GM10248 (cell line): ENCODE measurements at regions not wholly inside any gene's neighbourhood (a gene's known extent, or its start where the extent isn't known, plus 50 kb on each side); places are given as distances from the start of the nearest gene placed in this dataset.
"Not testable (repeated sequence)": the region's sequence is repeated elsewhere in the genome, so short reads cannot be mapped to it uniquely, and the experiment has no call there.

ENCODE experiments used
- CTCF ChIA-PET: fragments of 300-600 bp; sonication (Branson Sonifier 250); formaldehyde crosslinking; extraction: SDS; loops from one replicate; lab custom pipeline; 2021; ENCODE audit warnings: antibody characterized with exemption; lab: Yijun Ruan, JAX
- POLR2A ChIA-PET: fragments of 350-650 bp; sonication (Branson Sonifier 250); formaldehyde crosslinking; extraction: SDS; loops from one replicate; lab custom pipeline; 2020; ENCODE audit warnings: antibody characterized with exemption; lab: Yijun Ruan, JAX
- DNase-seq: peaks from one replicate; pipeline ENCODE4 v3.0.0; 2012; ENCODE audit errors: extremely low spot score
- CTCF ChIP-seq: IDR thresholded peaks from 2 replicates; pipeline ENCODE4 v1.5.1; 2012; ENCODE audit warnings: mild to moderate bottlenecking, low read depth; ENCODE audit errors: extremely low read depth, missing control alignments, control extremely low read depth

GRCh38 chr4:53941331-53941730 lies 123.1 kb downstream of the CHIC2 start:
- CTCF ChIA-PET, result interaction anchor here (0.8 to 1.0 kb wide), 2 partner anchors 9 to 292 kb away, joined by 3 read pairs; no protein-coding TSS in a partner anchor
- TF ChIP-seq CTCF, result no peak
- DNase-seq, result no peak
- POLR2A ChIA-PET, result no interaction called here

GRCh38 chr4:53939892-53940291 lies 124.5 kb downstream of the CHIC2 start:
- CTCF ChIA-PET, POLR2A ChIA-PET, DNase-seq: not testable (repeated sequence)

GRCh38 chr4:53937918-53938317 lies 126.5 kb downstream of the CHIC2 start:
- ChIA-PET POLR2A (interaction anchor here (0.5 kb wide), 1 partner anchor 208 kb away, joined by 3 read pairs; no protein-coding TSS in a partner anchor), CTCF (no interaction called here)
- TF ChIP-seq CTCF, result no peak
- DNase-seq, result no peak

GRCh38 chr4:53937327-53937726 lies 127.1 kb downstream of the CHIC2 start:
- ChIA-PET POLR2A (interaction anchor here (0.5 kb wide), 1 partner anchor 209 kb away, joined by 3 read pairs; no protein-coding TSS in a partner anchor), CTCF (no interaction called here)
- TF ChIP-seq CTCF, result no peak
- DNase-seq, result no peak

GRCh38 chr4:53935780-53936179 lies 128.6 kb downstream of the CHIC2 start:
- no peak for DNase-seq
- ChIA-PET CTCF (interaction anchor here (1.2 to 2.2 kb wide), 3 partner anchors 27 to 919 kb away, joined by 3 to 5 read pairs (median 5); no protein-coding TSS in a partner anchor), POLR2A (no interaction called here)
- no peak for TF ChIP-seq CTCF

GRCh38 chr4:53932796-53933610 lies 131.4 kb downstream of the CHIC2 start:
- ChIA-PET CTCF (interaction anchor here (1.0 to 6.6 kb wide), 6 partner anchors 8 to 303 kb away, joined by 3 to 82 read pairs (median 16); no protein-coding TSS in a partner anchor), POLR2A (no interaction called here)
- TF ChIP-seq CTCF, result no peak
- DNase-seq, result no peak

- POLR2A ChIA-PET, result no interaction called here
- CTCF ChIA-PET, result interaction anchor here (1.1 to 6.6 kb wide), 11 partner anchors 10 to 304 kb away, joined by 3 to 82 read pairs (median 20); no protein-coding TSS in a partner anchor
- no peak for TF ChIP-seq CTCF
- DNase-seq, result no peak
Measured at GRCh38 chr4:53931461-53931961, 132.9 kb downstream of the CHIC2 start.
